Neural cell (in vitro differentiated cells): ENCODE measurements at regions not wholly inside any gene's neighbourhood (a gene's known extent, or its start where the extent isn't known, plus 50 kb on each side); places are given as distances from the start of the nearest gene placed in this dataset.

Source experiments
- POLR2AphosphoS5 ChIP-seq: IDR thresholded peaks from 2 replicates; pipeline ENCODE4 v1.6.1; 2012
- TAF1 ChIP-seq: IDR thresholded peaks from 2 replicates; pipeline ENCODE4 v1.6.1; 2012; ENCODE audit warnings: low read depth
- TF ChIP-seq, protein P1 (sequence below): fragments of 450-650 bp; IDR thresholded peaks from 2 replicates; pipeline ENCODE4 v1.5.1; 2014; ENCODE audit warnings: antibody characterized with exemption, mild to moderate bottlenecking, moderate library complexity; ENCODE audit not compliant: poor library complexity, severe bottlenecking

DNA sequence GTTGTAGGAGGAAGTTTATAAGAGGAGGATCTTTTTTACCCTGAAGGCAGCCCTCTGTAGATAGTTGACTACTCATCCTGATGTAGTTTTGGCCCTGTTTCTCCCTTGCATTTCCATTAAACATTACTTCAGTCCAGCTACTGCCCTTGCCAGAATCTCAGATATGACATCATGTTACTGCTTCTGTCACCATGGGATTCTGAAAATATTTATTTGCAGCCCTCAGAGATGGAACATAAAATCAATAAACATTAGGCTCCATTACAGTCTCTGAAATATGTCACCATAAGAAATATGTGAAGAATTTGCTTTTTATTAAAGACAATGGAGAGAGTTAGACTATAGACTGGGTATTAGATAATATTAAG is 68.7 kb upstream of the STK39 start:
- TF ChIP-seq, protein P1, sequence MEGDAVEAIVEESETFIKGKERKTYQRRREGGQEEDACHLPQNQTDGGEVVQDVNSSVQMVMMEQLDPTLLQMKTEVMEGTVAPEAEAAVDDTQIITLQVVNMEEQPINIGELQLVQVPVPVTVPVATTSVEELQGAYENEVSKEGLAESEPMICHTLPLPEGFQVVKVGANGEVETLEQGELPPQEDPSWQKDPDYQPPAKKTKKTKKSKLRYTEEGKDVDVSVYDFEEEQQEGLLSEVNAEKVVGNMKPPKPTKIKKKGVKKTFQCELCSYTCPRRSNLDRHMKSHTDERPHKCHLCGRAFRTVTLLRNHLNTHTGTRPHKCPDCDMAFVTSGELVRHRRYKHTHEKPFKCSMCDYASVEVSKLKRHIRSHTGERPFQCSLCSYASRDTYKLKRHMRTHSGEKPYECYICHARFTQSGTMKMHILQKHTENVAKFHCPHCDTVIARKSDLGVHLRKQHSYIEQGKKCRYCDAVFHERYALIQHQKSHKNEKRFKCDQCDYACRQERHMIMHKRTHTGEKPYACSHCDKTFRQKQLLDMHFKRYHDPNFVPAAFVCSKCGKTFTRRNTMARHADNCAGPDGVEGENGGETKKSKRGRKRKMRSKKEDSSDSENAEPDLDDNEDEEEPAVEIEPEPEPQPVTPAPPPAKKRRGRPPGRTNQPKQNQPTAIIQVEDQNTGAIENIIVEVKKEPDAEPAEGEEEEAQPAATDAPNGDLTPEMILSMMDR = no peak
- no peak for TF ChIP-seq TAF1
- no peak for TF ChIP-seq POLR2AphosphoS5
